GM12875 (cell line): ENCODE measurements at regions not wholly inside any gene's neighbourhood (a gene's known extent, or its start where the extent isn't known, plus 50 kb on each side); places are given as distances from the start of the nearest gene placed in this dataset.

Source experiments
- H3K4me3 ChIP-seq: one replicate; pipeline ENCODE4 v1.5.1; 2011; ENCODE audit warnings: low read depth, low read length, control low read depth
- CTCF ChIP-seq: IDR thresholded peaks from 2 replicates; pipeline ENCODE4 v1.5.1; 2011; ENCODE audit warnings: low read depth, mild to moderate bottlenecking, control low read depth, inconsistent platforms, low read length, moderate library complexity, borderline replicate concordance; ENCODE audit not compliant: insufficient read depth

- TF ChIP-seq CTCF: no peak
- H3K4me3 ChIP-seq: no peak overlapping the region
Measured at GRCh38 chr11:134560066-134560465, 148.0 kb upstream of the B3GAT1 start.

GRCh38 chr11:134559602-134559962 is 147.5 kb upstream of the B3GAT1 start:
- no peak overlapping the region for H3K4me3 ChIP-seq
- TF ChIP-seq CTCF: no peak

GRCh38 chr11:134558916-134559601 is 147.0 kb upstream of the B3GAT1 start:
- TF ChIP-seq CTCF: no peak
- H3K4me3 ChIP-seq: no peak overlapping the region

- H3K4me3 ChIP-seq: no peak overlapping the region
- TF ChIP-seq CTCF: no peak
Measured at GRCh38 chr11:134558258-134558835, 146.3 kb upstream of the B3GAT1 start.

GRCh38 chr11:134557571-134558257 is 145.7 kb upstream of the B3GAT1 start:
- no peak overlapping the region for H3K4me3 ChIP-seq
- TF ChIP-seq CTCF: no peak

GRCh38 chr11:134556186-134556585 is 144.1 kb upstream of the B3GAT1 start:
- TF ChIP-seq CTCF: no peak
- H3K4me3 ChIP-seq: no peak overlapping the region

GRCh38 chr11:134555510-134555909 is 143.5 kb upstream of the B3GAT1 start:
- no peak overlapping the region for H3K4me3 ChIP-seq
- no peak for TF ChIP-seq CTCF
